GM19467 (cell line): ENCODE measurements at regions not wholly inside any gene's neighbourhood (a gene's known extent, or its start where the extent isn't known, plus 50 kb on each side); places are given as distances from the start of the nearest gene placed in this dataset.
A peak's percentile ranks its signal among the peaks of the same experiment; 100 is the strongest.
"Not testable (repeated sequence)": the region's sequence is repeated elsewhere in the genome, so short reads cannot be mapped to it uniquely, and the experiment has no call there.

ENCODE experiments used
- ATAC-seq: cut with Tn5 transposase; IDR thresholded peaks from one replicate; pipeline ENCODE4 v1.9.1; 2021; ENCODE audit warnings: mild to moderate bottlenecking, moderate library complexity; ENCODE audit not compliant: unreplicated experiment

- peak; percentile 99 for ATAC-seq
Measured at GRCh38 chr9:66764799-66765493, 135.6 kb upstream of the ZNF658 start.

- not testable (repeated sequence) for ATAC-seq
Measured at GRCh38 chr9:66765531-66765930, 135.0 kb upstream of the ZNF658 start.

- ATAC-seq: not testable (repeated sequence)
Measured at GRCh38 chr9:66771504-66771903, 129.0 kb upstream of the ZNF658 start.

GRCh38 chr9:66774618-66775017, 125.9 kb upstream of the ZNF658 start:
- not testable (repeated sequence) for ATAC-seq

GRCh38 chr9:66779944-66780661, 120.4 kb upstream of the ZNF658 start:
- not testable (repeated sequence) for ATAC-seq

- not testable (repeated sequence) for ATAC-seq
Measured at GRCh38 chr9:66781240-66781639, 119.3 kb upstream of the ZNF658 start.

- ATAC-seq: not testable (repeated sequence)
Measured at GRCh38 chr9:66782010-66782409, 118.5 kb upstream of the ZNF658 start.

- ATAC-seq: not testable (repeated sequence)
Measured at GRCh38 chr9:66785603-66786002, 114.9 kb upstream of the ZNF658 start.

- not testable (repeated sequence) for ATAC-seq
Measured at GRCh38 chr9:66791092-66791750, 109.3 kb upstream of the ZNF658 start.

- ATAC-seq: not testable (repeated sequence)
Measured at GRCh38 chr9:66794769-66795168, 105.8 kb upstream of the ZNF658 start.

- not testable (repeated sequence) for ATAC-seq
Measured at GRCh38 chr9:66795723-66796503, 104.6 kb upstream of the ZNF658 start.

- ATAC-seq: not testable (repeated sequence)
Measured at GRCh38 chr9:66797905-66798616, 102.5 kb upstream of the ZNF658 start.

GRCh38 chr9:66803619-66804018, 96.9 kb upstream of the ZNF658 start:
- not testable (repeated sequence) for ATAC-seq

- not testable (repeated sequence) for ATAC-seq
Measured at GRCh38 chr9:66810247-66810646, 90.3 kb upstream of the ZNF658 start.

- ATAC-seq: not testable (repeated sequence)
Measured at GRCh38 chr9:66812367-66812766, 88.2 kb upstream of the ZNF658 start.

- not testable (repeated sequence) for ATAC-seq
Measured at GRCh38 chr9:66812967-66813366, 87.6 kb upstream of the ZNF658 start.

- ATAC-seq: not testable (repeated sequence)
Measured at GRCh38 chr9:66814038-66814437, 86.5 kb upstream of the ZNF658 start.

GRCh38 chr9:66819510-66819909, 81.0 kb upstream of the ZNF658 start:
- ATAC-seq: not testable (repeated sequence)

- ATAC-seq: not testable (repeated sequence)
Measured at GRCh38 chr9:66820014-66820660, 80.4 kb upstream of the ZNF658 start.

GRCh38 chr9:66824169-66824568, 76.4 kb upstream of the ZNF658 start:
- not testable (repeated sequence) for ATAC-seq
